Islet of Langerhans (tissue), 1 donor: ENCODE measurements at regions not wholly inside any gene's neighbourhood (a gene's known extent, or its start where the extent isn't known, plus 50 kb on each side); places are given as distances from the start of the nearest gene placed in this dataset.

ENCODE experiments used
- FAIRE-seq: peaks from one replicate; lab custom pipeline; 2011; peaks lifted over from hg19 to GRCh38; lab: Jason Lieb, UNC

DNA sequence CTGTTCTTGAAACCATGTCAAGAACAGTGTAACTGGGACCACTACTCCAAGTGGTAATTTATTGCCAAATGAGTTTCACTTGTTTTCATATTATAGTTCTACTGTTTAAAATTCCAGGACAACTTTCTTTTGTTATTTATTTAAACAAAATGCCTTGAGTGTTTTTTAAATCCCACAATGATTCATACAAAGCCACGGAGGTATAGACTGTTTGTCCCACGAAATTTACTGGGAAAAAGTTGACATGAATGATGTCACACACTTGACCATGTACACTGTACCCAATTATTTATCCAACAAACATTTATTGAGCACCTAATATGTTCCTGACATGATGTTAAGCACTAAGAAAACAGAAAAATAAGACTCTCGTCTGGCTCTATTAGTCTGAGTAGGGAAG is 243.9 kb upstream of the SIX2 start:
- no peak for FAIRE-seq

DNA sequence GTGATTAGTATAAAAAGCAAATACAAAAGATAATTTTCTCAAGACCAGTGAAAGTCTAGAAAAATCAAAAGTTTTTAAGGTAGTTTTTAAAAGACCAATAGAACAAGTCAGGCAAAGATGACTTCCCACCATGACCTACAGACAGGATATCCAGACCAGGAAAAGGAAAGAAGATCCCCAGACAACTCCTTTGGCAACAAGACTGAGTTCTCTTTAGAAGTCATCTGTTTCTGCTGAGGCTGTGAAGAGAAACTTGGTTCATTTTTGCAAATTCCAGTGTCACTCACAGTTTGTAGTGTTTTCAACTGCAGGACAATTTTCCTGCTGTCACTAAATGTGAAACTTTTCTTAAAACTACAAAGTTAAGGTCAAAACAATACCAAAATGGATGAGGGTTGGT is 240.9 kb upstream of the SIX2 start:
- FAIRE-seq: no peak

DNA sequence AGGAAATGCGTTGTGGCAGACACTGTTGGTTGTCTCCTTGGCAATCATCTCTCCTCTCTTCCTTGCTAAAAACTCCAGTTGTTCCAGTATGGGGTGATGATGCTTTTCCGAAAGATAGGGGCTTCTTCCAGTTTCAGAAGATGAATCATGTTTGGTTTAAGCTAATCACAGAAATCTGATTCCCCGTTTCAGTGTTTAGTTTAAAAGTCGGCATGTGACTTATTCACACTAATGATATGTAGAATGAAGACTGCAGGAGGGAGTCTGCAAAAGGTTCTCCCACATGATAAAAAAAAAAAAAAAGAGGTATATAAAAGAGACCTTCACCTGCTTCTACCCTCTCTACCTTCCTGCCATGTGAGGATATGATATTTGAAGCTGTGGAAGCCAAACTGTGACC is 239.0 kb upstream of the SIX2 start:
- no peak for FAIRE-seq

DNA sequence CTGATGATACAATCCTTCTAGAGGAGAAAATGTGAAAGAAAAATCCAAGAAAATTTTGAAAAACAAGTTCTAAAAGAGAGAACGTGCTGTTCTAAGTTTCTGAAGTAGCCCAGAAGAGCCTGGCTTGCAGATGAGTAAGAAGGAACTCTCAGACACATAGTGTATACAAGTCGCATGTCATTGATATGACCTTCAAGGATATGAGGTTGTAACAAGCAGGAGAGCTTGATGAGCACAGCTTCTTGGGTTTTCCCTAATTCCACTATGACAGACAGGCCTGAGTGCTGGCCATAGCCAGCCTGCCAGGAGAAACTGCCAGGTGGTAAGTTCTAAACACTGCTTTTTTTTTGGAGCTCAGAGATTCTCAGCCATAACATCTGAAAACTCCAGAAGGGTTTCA is 235.7 kb upstream of the SIX2 start:
- no peak for FAIRE-seq

DNA sequence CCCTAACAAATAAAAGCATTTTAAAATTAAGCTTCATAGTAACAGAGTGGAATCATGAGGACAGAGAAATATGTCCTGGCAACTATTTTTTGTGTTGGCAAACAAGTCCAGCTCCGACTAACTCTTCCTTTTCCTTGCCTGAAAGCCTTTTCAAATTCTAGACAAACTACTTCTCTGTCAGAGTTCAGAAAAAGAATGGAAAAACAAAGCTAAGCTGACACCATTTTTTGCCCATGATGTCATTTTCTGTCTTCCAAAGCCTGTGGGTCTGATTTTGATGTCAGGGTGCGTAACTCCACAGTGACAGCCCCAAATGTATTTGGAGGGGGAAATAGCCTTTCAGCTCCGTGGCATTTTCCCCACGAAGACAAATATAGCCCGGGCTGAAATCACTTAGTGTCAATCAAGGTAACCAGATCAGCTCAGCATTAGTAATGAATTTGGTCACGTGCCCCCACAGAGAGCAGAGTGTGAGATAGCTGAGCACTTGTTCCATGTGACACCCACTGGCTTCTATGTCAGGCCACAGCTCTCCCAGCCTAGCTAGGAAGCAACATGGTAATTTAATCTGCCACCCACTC is 233.0 kb upstream of the SIX2 start:
- FAIRE-seq: peak; percentile 86

DNA sequence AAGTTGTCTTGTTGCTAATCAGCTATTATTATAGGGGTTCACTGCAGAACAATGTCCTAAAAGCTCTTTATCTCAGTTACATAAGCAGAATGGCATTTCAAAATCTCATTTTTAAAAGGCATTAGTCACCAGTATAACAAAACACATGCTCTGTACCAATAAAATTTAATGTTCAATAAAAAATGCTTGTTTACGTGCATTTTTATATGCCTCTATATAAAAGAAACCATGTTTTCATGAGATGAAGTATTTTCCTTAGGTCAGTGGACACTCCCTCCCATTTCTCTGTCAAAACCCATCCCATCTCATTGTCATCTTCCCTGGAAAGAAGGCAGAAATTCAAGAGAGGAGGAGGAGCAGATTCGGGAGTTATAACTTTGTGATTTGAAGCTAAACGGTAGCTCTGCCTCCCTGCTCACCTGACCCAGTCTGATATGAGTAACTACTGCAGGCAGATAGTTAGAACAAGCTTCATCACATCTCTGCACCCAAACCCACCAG is 231.9 kb upstream of the SIX2 start:
- no peak for FAIRE-seq

DNA sequence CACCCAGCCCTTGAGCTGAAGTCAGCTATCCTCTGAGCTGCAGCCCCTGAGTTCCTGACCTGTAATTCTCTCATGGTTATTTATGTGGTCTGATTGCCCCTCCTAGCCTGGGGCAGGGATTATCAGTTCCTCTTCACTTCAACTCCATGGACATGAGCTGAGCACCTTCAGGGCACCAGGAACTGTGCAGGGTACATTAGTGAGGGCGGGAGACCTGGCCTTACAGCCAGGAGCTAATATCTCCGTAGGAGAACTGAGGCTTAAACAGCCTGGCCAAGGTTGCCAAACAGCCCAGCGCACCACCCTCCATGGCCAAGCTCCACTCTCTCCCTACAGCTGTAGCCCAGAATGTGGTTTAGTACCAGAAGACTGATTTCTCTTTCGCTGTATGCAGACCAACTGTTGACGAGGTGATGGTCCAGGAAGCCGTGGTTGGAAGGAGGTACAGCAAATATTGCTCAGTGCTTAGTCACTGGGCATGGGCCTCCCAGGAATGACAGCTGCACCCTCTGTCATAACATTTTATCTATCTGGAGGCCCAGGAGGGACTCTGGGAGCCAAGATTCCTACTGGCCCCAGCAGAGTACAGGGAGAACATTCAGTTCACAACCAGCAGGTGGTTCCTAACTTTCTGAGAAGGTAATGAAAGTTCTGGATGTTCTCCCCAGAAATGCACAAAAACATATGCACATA is 228.7 kb upstream of the SIX2 start:
- no peak for FAIRE-seq

DNA sequence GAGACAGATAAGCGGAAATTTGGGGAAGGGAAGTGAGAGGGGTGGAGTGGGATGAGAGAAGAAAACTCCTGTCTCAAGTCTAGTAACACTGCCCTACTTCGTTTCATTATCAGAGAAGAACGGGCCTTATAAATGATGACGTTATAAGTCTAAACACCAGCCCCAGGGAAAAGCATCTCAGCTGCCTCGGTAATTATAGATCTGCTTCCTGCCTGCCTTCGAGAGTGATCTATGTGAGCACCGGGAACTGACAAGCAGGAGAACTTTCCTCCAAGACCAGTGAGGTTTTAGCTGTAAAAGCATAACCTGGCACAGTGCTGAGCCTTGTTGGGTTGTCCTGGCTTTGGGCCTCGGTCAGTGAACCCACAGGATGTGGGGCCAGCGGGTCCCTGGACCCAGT is 227.9 kb upstream of the SIX2 start:
- FAIRE-seq: no peak

DNA sequence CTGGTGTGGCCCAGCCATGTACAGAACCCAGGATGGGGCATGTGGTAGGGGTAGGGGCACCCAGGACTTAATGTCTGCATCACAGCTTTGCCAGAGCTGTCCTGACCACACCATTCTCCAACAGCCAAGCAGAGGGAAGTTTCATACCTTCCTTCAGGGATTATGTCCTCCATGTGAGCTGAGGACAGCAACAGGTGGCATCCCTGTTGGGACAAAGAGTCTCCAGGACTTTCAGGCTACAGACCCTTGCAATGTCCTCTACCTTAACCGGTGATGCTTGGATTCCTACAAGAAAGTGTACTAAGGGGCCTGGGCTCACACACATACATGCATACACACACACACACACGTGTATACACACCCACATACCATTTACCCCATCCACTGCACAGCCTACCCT is 227.0 kb upstream of the SIX2 start:
- FAIRE-seq: no peak

DNA sequence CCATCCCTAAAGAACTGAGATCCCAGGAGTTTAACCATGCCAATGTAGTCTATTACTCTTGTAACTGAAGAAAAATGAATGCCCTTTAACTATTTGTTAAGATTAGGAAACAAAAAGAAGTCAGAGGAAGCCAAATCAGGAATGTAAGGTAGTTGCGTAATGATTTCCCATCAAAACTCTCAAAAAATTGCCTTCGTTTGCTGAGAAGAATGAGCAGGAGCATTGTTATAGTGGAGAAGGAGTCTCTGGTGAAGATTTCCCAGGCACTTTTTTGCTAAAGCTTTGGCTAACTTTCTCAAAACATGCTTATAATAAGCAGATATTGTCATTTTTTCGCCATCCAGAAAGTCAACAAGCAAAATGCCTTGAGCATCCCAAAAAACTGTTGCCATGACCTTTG is 224.0 kb upstream of the SIX2 start:
- FAIRE-seq: no peak

DNA sequence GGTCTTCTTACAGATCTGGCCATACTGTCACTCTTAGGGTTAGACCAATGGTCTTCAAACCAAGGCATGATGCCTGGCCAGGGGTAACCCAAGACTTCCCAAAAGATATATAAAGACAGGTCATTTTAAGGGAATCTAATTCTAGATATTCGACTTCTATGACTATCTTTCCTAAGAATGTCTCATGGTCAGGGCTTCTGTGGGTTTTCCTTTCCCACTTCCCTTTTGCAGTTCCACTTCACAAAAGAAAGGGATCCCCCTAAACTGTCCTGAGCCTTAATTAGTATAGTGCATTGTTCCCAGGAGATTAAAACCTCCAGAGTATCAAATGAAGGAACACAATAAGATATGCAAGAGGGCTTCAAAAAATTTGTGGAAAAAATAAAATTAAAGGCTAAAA is 223.6 kb upstream of the SIX2 start:
- no peak for FAIRE-seq

DNA sequence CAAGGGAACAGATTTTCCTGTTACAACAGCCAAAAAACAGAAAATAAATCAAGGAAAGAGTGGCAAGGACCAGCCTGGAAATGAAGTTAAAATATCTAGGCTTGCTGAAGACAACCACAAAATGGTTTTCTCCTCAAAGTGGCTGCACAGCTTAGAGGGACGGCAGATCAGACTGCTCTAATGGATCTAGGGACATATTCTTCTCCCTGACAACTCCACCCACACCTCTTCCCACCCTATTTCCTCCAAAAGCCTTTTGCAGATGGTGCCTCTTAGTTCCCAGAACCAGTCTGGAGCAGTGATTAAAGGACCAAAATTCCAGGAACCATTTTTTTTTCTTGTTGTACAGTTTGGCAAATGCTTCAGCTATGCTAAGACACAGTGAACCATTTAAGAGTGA is 220.2 kb upstream of the SIX2 start:
- no peak for FAIRE-seq

DNA sequence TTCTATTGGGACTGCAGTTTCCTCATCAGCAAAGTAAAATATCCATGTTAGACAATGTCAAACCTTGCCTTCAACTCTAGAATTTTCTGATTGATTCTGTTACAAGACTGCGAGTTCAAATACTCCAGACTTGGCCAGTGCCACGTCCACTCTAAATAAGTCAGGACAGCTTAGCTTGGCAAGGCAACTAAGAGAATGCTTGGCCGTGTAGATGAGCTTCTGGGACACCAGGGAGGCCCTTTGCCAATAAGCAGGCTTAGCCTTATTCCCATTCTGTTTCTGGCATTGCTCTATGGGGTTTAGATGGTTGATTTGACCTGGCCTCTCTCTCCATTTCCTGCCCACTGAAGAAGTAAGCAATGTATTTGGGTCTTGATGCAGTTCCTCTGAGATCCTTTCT is 218.1 kb upstream of the SIX2 start:
- FAIRE-seq: no peak

DNA sequence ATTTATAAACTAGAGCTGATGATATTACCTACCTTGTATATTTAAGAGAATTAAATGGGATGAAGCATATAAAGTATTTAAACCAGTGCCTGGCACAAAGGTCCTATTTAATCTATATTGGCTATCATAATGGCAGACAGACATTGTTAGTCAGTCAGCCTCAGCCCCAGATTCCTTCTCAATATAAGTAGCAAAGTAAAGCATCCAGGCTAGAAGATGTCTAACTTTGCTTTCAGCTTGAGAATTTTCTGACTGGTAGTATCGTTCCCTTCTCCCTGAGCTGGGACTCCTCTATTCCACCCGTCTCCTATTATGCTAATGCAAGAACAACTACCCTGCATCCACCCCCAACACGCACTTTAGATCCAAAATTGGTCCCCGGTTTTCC is 215.7 kb upstream of the SIX2 start:
- FAIRE-seq: no peak

DNA sequence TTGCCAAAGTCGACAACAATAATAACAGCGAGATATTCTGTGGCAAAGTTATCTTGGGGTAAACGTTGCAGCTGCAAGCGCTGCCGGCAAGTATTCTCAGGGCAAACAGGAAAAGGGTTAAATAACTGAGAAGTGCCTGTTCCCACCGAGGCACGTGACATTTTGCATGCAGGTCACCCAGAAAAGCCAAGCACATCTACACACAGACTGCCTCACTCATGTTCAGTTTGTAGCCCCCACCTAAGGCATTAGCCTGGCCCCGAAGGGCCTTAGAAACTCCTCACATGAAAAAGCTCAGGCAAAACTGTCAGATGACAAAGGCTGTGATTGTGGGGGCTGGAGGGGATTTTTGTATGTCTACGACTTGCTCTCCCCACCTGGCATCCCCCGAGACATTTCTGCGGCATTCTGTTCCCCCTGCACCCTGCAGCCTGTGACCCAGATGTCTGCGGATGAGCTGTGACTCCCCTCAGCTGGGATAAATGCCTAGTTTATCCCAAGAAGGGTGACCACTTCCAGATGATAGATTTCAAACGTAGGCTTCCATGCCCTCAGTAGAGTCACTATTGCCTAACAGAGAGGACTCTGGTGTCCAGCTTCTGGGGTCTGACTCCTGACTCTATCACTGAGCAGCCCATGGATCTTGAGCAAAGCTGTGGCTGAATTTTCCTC is 215.2 kb upstream of the SIX2 start:
- no peak for FAIRE-seq

DNA sequence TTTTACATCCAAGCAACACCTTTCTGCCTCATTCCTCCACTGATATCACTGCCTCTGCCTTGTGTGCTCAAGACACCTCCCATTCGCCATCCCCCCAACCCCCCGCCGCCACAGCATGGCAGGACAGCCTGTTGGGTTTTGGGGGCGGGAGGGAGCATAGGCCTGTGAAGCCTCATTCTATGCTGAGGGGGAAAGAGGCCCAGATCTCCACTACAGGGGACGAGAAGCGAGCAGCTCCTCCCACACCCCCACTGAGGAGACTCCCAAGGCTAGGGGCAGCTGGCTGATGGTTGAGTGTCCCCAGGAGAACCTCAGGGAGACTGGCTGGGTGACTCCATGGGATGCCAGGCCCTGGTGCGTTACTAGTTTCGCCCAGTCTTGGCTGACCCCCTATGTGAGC is 214.3 kb upstream of the SIX2 start:
- no peak for FAIRE-seq

DNA sequence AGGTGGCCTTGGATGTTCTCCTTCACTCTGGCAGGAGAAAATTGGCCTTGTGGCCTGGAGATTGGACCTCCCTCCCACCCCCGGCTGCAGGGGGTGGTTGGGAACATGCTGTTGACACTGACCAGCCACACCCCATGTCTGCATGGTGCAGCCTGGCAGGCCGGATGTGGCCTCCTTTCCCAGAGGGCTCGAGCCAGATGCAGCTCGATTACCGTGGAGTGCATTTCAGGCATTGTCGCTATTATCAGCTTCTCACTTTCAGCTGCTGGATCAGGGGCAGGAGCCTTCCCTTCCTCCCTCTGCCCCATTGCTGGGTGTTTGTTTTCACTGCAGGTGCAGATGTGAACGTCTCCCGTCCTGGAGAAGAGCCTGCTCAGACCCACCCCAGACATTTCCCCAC is 211.0 kb upstream of the SIX2 start:
- FAIRE-seq: no peak

DNA sequence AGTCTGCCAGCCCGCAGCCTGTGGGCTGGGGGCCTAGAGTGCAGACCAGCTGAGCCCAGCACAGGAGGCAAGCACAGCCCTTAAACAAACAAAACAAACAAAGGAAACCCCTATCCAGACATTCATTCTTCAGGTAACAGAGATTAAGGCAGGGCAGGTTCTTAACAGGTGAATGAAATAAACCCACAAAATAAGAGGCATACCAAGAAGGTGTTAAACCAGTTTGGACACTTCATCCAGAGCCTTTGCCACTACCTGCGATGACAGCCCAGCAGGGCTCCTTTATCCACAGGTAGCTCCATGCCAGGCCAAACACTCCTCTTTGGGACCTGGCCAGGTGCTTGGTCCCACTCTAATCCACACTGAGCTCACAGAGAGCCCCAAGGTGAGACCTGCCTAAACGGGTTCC is 209.7 kb upstream of the SIX2 start:
- FAIRE-seq: no peak

DNA sequence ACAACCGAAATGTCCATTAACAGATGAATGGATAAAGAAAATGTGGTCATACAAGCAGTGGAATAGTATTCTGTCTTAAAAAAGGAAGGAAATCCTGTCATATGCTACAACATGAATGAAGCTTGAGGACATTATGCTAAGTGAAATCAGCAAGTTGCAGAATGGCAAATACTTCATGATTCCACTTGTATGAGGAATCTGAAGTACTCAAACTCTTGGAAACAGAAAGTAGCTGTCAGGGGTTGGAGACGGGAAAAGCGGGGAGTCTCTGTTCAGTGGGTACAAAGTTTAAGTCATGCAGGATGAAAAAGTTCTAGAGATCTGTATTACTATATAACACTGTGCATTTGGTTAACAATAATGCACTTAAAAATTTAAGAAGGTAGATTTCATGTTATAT is 209.0 kb upstream of the SIX2 start:
- FAIRE-seq: no peak

DNA sequence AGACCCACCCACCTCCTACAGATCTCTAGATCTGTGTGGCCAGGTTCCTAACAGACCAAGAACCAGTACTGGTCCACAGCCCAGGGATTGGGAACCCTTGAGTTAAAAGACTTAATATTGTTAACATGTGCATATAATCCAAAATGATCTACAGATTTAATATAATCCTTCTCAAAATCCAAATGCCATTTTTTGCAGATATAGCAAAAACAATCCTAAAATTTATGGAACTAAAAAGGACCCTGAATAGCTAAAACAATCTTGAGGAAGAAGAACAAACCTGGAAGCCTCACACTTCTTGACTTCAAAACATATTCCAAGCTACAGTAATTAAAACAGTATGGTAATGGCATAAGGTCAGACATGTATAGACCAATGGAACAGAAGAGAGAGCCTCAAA is 206.9 kb upstream of the SIX2 start:
- no peak for FAIRE-seq

DNA sequence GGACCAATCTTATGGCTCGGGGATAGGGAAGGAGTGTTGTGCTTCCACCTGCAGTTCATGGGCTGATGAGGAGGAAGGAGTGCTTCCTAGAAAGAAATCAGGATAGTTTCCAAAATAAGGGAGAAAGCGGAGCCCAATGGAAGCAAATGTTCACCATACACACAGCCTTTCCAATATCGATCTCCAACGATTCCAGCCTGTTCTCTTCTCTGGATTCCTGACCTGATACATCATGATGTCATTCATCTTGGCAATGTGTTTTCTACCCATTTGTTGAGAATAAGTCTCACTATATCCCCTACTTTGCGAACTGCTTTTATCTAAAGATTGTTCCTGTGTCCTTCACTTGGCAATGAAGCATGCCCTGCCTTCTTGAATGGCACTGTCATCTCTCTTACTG is 205.3 kb upstream of the SIX2 start:
- FAIRE-seq: no peak

DNA sequence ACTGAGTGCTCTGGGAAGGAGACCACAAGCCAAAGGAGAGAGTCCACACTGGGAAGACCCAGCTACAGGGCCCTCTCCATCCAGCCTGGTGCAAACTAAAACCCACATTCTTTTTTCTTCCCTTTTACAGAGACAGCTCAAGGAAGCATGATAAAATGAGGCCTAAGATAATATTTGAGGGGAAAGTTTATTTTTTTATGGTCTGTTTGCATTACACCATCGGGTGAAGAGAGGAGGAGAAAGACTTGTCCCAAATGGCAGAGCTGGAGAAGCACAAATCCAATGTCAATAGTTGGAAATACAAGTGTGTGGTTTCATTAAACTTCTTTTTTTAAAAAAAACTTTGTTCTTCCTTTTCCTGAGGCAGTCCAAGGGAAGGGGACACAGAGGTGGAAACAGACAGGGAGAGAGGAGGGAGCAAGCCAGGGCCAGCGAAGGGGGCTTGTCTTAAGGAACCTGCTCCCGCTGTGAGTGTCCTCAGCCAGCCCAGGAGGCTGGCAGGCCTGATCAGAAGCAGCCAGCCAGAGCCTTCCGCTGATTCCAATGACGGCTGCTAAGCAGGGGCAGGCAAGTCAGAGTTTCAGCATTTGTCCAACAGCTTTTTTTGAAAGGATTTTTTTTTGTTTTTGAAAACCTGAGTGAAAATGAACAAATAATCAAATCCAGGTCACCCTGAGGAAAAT is 203.8 kb upstream of the SIX2 start:
- no peak for FAIRE-seq

DNA sequence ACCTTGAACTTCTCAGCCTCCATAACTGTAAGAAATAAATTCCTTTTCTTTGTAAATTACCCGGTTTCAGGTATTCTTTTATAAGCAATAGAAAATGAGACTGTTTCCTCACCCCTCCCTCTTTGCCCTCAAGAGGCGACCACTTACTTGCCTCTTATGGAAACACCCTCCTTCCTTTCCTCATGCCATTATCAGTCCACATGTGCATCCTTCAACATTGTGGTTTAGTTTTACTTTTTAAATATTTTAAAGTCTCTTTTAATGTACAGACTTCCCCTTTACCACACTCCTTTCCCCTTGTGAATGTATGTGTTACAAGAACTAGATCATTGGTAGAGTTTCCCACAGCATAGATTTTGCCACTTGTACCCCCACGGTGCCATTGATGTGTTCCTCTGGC is 202.4 kb upstream of the SIX2 start:
- no peak for FAIRE-seq
